WTC11 (cell line): ENCODE measurements at regions not wholly inside any gene's neighbourhood (a gene's known extent, or its start where the extent isn't known, plus 50 kb on each side); places are given as distances from the start of the nearest gene placed in this dataset.

ENCODE experiments used
- CTCF ChIP-seq: fragments of 200-600 bp; IDR thresholded peaks from 2 replicates; pipeline ENCODE4 v1.8.0; 2022; ENCODE audit warnings: antibody characterized with exemption
- FOXK1 ChIP-seq: sonication (generic); formaldehyde crosslinking; IDR thresholded peaks from 2 replicates; pipeline ENCODE4 v1.8.0; 2022; ENCODE audit warnings: mild to moderate bottlenecking, moderate library complexity, missing genetic modification reagents
- KAT7 ChIP-seq: sonication (generic); formaldehyde crosslinking; IDR thresholded peaks from 2 replicates; pipeline ENCODE4 v1.8.1; 2023; ENCODE audit warnings: missing genetic modification reagents, mild to moderate bottlenecking, borderline replicate concordance
- TEAD1 ChIP-seq: sonication (generic); formaldehyde crosslinking; IDR thresholded peaks from 2 replicates; pipeline ENCODE4 v1.8.0; 2022; ENCODE audit warnings: mild to moderate bottlenecking, missing genetic modification reagents
- TF ChIP-seq, protein P1 (sequence below): sonication (generic); formaldehyde crosslinking; IDR thresholded peaks from 2 replicates; pipeline ENCODE4 v1.8.0; 2022; ENCODE audit warnings: mild to moderate bottlenecking, missing genetic modification reagents

- no peak for TF ChIP-seq TEAD1 (CRISPR knock-in tag)
- TF ChIP-seq FOXK1 (CRISPR knock-in tag): no peak
- no peak for TF ChIP-seq CTCF
- TF ChIP-seq, protein P1, sequence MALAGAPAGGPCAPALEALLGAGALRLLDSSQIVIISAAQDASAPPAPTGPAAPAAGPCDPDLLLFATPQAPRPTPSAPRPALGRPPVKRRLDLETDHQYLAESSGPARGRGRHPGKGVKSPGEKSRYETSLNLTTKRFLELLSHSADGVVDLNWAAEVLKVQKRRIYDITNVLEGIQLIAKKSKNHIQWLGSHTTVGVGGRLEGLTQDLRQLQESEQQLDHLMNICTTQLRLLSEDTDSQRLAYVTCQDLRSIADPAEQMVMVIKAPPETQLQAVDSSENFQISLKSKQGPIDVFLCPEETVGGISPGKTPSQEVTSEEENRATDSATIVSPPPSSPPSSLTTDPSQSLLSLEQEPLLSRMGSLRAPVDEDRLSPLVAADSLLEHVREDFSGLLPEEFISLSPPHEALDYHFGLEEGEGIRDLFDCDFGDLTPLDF: no peak
- no peak for TF ChIP-seq KAT7 (CRISPR knock-in tag)
Measured at GRCh38 chr1:177793900-177794299, 176.0 kb downstream of the SEC16B start.
